22Rv1 (cell line): ENCODE measurements at regions not wholly inside any gene's neighbourhood (a gene's known extent, or its start where the extent isn't known, plus 50 kb on each side); places are given as distances from the start of the nearest gene placed in this dataset.

Experiments
- H3K27ac ChIP-seq: fragments of 450-650 bp; 2 replicates; pipeline ENCODE4 v1.5.1; 2017
- ZFX ChIP-seq: fragments of 450-650 bp; IDR thresholded peaks from 2 replicates; pipeline ENCODE4 v1.6.1; 2017; ENCODE audit warnings: antibody characterized with exemption, borderline replicate concordance
- TF ChIP-seq, protein P1 (sequence below): fragments of 450-650 bp; IDR thresholded peaks from 2 replicates; pipeline ENCODE4 v1.5.1; 2017; ENCODE audit warnings: mild to moderate bottlenecking

DNA sequence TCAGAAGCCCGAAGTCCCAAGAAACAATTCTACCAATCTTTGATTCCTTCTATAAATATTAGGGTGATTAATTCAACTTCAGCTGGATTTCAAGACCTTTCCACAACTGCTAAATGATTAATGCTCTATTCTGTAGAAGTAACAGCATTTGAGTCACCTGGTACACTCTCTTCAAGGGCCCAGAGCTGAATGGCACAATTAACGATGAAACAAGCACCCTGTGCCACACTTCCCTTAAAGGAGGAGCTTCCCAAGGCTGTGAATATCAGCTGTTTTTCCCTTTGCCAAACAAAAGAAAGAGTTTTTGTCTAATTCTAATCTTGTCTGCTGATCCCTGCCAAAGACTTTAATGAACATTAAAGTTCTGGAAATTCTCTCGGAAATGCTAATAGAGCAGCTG lies 56.0 kb downstream of the BOD1L2 start:
- no peak overlapping the region for H3K27ac ChIP-seq
- TF ChIP-seq, protein P1, sequence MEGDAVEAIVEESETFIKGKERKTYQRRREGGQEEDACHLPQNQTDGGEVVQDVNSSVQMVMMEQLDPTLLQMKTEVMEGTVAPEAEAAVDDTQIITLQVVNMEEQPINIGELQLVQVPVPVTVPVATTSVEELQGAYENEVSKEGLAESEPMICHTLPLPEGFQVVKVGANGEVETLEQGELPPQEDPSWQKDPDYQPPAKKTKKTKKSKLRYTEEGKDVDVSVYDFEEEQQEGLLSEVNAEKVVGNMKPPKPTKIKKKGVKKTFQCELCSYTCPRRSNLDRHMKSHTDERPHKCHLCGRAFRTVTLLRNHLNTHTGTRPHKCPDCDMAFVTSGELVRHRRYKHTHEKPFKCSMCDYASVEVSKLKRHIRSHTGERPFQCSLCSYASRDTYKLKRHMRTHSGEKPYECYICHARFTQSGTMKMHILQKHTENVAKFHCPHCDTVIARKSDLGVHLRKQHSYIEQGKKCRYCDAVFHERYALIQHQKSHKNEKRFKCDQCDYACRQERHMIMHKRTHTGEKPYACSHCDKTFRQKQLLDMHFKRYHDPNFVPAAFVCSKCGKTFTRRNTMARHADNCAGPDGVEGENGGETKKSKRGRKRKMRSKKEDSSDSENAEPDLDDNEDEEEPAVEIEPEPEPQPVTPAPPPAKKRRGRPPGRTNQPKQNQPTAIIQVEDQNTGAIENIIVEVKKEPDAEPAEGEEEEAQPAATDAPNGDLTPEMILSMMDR, result no peak
- TF ChIP-seq ZFX, result no peak

DNA sequence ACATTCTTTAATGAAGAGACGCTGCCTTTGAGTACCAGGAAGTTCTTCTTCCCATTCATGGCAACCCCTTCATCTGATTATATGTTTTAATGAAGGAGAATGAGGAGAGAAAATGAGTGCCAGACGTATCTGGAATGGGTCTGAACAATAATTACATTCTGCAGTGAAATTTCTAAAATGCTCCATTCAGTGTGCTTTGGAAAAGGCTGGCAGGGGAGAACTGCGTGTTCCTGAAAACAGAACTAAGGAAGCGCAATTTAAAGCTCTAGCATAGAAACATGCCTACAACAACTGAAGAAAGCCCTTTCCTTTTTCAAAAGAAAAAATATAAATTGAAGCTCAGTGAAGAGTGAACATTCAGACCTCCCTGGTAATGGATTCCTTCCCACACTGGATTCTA lies 58.8 kb downstream of the BOD1L2 start:
- no peak overlapping the region for H3K27ac ChIP-seq
- TF ChIP-seq ZFX, result no peak
- TF ChIP-seq, protein P1, result no peak

GRCh38 chr18:57207124-57207916 lies 60.4 kb downstream of the BOD1L2 start:
- no peak overlapping the region for H3K27ac ChIP-seq
- TF ChIP-seq ZFX, result no peak
- TF ChIP-seq, protein P1, result no peak

DNA sequence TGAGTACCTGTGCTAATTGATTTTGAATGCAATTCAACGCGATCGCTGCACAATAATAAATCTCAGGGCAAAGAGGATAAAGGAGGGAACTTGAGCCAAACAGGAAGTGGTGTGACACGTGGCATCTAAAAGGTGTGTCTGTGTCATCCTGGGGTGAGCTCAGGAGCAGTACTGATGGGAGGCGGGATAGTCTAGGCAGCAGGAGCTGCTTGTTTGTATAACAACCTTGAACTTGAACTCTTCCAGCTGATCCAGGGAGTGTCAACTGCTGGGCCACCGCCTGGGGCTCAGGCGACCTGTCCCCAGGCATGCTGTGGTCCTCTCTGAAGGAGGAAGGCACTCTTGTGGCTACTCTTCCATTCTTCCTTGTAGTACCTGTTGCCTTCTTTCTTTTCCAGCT lies 61.2 kb downstream of the BOD1L2 start:
- TF ChIP-seq ZFX, result no peak
- TF ChIP-seq, protein P1, result no peak
- no peak overlapping the region for H3K27ac ChIP-seq

DNA sequence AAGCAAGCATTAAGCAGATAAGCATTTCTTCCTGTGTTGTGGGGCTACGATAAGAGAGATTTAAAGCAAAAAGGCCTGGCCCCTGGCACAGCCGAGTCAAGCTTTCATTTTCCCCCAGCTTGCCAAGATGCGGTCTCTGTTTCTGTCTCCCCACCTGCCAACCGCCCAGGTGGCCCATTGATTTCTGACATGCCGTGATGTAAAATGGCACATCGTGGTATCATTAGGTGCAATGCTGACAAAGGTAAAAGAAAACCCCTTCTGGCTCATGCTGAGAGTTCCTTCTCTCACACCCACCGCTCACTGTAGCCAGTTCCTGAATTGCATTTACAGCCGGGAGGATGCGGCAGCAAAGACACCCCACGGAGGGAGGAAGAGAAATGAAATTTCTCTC lies 62.8 kb downstream of the BOD1L2 start:
- TF ChIP-seq, protein P1, result no peak
- no peak for TF ChIP-seq ZFX
- peak overlapping the region; percentile 45 for H3K27ac ChIP-seq

DNA sequence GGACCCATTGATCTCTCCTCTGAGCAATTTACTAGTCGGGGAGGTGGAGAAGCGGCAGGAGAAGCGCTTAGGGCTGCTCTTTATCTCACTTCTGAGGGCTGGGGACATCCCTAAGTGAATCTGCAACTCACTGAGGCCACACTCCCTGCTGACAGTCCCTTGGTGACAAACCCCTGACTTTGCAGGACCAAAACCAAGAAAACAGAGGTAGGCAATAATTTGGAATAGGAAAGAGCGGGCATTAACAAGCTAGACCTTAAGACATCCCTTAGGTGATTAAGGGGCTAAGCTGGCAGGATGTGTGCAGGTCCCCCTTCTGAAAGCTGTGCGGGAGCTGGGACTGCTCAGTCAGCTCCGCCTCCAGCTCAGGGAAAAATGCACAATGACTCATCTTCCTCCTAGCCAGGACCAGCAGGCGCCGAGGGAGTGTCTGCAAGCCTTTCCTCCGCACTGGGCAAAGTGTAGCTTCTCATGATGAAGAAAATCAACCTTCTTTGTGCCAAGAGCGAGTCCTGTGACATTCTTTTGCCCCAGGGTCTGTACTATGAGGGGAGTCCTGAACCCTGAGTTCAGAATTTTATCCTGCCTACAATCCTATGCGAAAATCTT lies 63.3 kb downstream of the BOD1L2 start:
- H3K27ac ChIP-seq, result peak overlapping the region; percentile 45
- no peak for TF ChIP-seq ZFX
- TF ChIP-seq, protein P1, result no peak
